Upper lobe of left lung (tissue), 6 donors: ENCODE measurements at regions not wholly inside any gene's neighbourhood (a gene's known extent, or its start where the extent isn't known, plus 50 kb on each side); places are given as distances from the start of the nearest gene placed in this dataset.

Experiments used
- ATAC-seq, 2 donors: fragments of 200-7000 bp; cut with Tn5 transposase; one replicate each; pipeline ENCODE4 v1.9.1; 2022; ENCODE audit warnings: mild to moderate bottlenecking in 2 of 2, moderate library complexity in 2 of 2; ENCODE audit not compliant: low FRiP score in 2 of 2
- DNase-seq, 2 donors: peaks; one replicate each; pipeline ENCODE4 v3.0.0-alpha.2; 2019 to 2020
- H3K27ac ChIP-seq, 4 donors: fragments of 200-600 bp; sonication (generic); one replicate each; pipeline ENCODE4 v1.5.1; 2016 to 2019
- H3K27me3 ChIP-seq, 4 donors: fragments of 200-600 bp; sonication (generic); one replicate each; pipeline ENCODE4 v1.5.1; 2017 to 2019
- H3K36me3 ChIP-seq, 4 donors: fragments of 200-600 bp; sonication (generic); one replicate each; pipeline ENCODE4 v1.5.1; 2016 to 2019
- H3K4me1 ChIP-seq, 4 donors: fragments of 200-600 bp; sonication (generic); one replicate each; pipeline ENCODE4 v1.5.1; 2018 to 2019
- H3K4me3 ChIP-seq, 4 donors: fragments of 200-600 bp; sonication (generic); one replicate each; pipeline ENCODE4 v1.5.1; 2017 to 2019; ENCODE audit warnings: mild to moderate bottlenecking in 2 of 4, moderate library complexity in 1 of 4
- H3K9me3 ChIP-seq, 4 donors: fragments of 200-600 bp; sonication (generic); one replicate each; pipeline ENCODE4 v1.5.1; 2018 to 2019
- CTCF ChIP-seq, 6 experiments: fragments of 450-650 bp in 4 of 6; fragments of 200-600 bp in 2 of 6; sonication (generic) in 2 of 6; IDR thresholded peaks; one replicate each; pipeline ENCODE4 v1.5.1; 2016 to 2019; ENCODE audit warnings: antibody characterized with exemption in 6 of 6
- EP300 ChIP-seq, 4 donors: sonication (generic); formaldehyde crosslinking; IDR thresholded peaks; one replicate each; pipeline ENCODE4 v1.5.1; 2017; ENCODE audit warnings: antibody characterized with exemption in 4 of 4, control low read depth in 2 of 4
- POLR2A ChIP-seq, 4 donors: fragments of 450-650 bp; IDR thresholded peaks; one replicate each; pipeline ENCODE4 v1.5.1; 2016 to 2017; ENCODE audit warnings: antibody characterized with exemption in 4 of 4, mild to moderate bottlenecking in 2 of 4
- POLR2AphosphoS5 ChIP-seq, 2 donors: sonication (generic); formaldehyde crosslinking; IDR thresholded peaks; one replicate each; pipeline ENCODE4 v1.5.1; 2017; ENCODE audit warnings: antibody characterized with exemption in 2 of 2
- WGBS, 2 donors: methylation state at CpG; one replicate each; pipeline ENCODE4 v1.1.5; 2017 to 2018; 5-methylcytosine and 5-hydroxymethylcytosine counted together
- donor health status: DM: no; HTN: no; CAD: no; lungs with moderate emphysema.
- donor health status: DM: no; HTN: yes; CAD: no; lungs with severe emphysema.

- no peak overlapping the region for H3K4me3 ChIP-seq
- DNase-seq (no peak), ATAC-seq (no peak)
- no peaks in the 10 kb centered on the region for H3K9me3 ChIP-seq
- H3K27ac ChIP-seq, result no peak overlapping the region
- H3K4me1 ChIP-seq, result no peaks in the 10 kb centered on the region
- H3K36me3 ChIP-seq, result no peaks in the 10 kb centered on the region
- H3K27me3 ChIP-seq, result no peaks in the 10 kb centered on the region
- TF ChIP-seq POLR2AphosphoS5 (IDR thresholded peaks at IDR 0.05), result no peak
- WGBS, 2 donors, result 47 to 67% methylated on average over 3 of the region's 3 CpGs
Measured at GRCh38 chr12:23185346-23185745, 560.4 kb downstream of the ETNK1 start.

GRCh38 chr12:23186950-23187349 is 562.0 kb downstream of the ETNK1 start:
- ATAC-seq, result no peak
- Histone ChIP-seq H3K27ac (no peak overlapping the region), H3K36me3 (no peaks in the 10 kb centered on the region), H3K27me3 (no peaks in the 10 kb centered on the region), H3K4me1 (no peaks in the 10 kb centered on the region), H3K4me3 (no peak overlapping the region), H3K9me3 (no peaks in the 10 kb centered on the region)
- no peak for DNase-seq
- no peak for TF ChIP-seq POLR2A (IDR thresholded peaks at IDR 0.05)
- no peak for TF ChIP-seq CTCF (IDR thresholded peaks at IDR 0.05)
- TF ChIP-seq EP300 (IDR thresholded peaks at IDR 0.05), result no peak
- no peak for TF ChIP-seq POLR2AphosphoS5 (IDR thresholded peaks at IDR 0.05)

GRCh38 chr12:23193552-23193951 is 568.6 kb downstream of the ETNK1 start:
- ATAC-seq (no peak), DNase-seq (no peak)
- Histone ChIP-seq H3K4me3 (no peak overlapping the region), H3K27ac (no peak overlapping the region), H3K27me3 (no peaks in the 10 kb centered on the region), H3K9me3 (no peaks in the 10 kb centered on the region), H3K4me1 (no peaks in the 10 kb centered on the region), H3K36me3 (no peaks in the 10 kb centered on the region)
- WGBS, 2 donors, result 84 to 88% methylated on average over 2 of the region's 2 CpGs
- TF ChIP-seq EP300 (IDR thresholded peaks at IDR 0.05) (no peak), POLR2AphosphoS5 (IDR thresholded peaks at IDR 0.05) (no peak), POLR2A (IDR thresholded peaks at IDR 0.05) (no peak), CTCF (IDR thresholded peaks at IDR 0.05) (no peak)

GRCh38 chr12:23197266-23197665 is 572.3 kb downstream of the ETNK1 start:
- no peaks in the 10 kb centered on the region for H3K9me3 ChIP-seq
- H3K4me1 ChIP-seq, result no peaks in the 10 kb centered on the region
- H3K27me3 ChIP-seq, result no peaks in the 10 kb centered on the region
- no peak overlapping the region for H3K4me3 ChIP-seq
- H3K36me3 ChIP-seq, result no peaks in the 10 kb centered on the region
- H3K27ac ChIP-seq, result no peak overlapping the region
- 77 to 80% methylated on average over 4 of the region's 4 CpGs for WGBS, 2 donors
- no peak for DNase-seq
- ATAC-seq, result no peak
- TF ChIP-seq POLR2A (IDR thresholded peaks at IDR 0.05) (no peak), CTCF (IDR thresholded peaks at IDR 0.05) (no peak), POLR2AphosphoS5 (IDR thresholded peaks at IDR 0.05) (no peak), EP300 (IDR thresholded peaks at IDR 0.05) (no peak)

- no peak for TF ChIP-seq EP300 (IDR thresholded peaks at IDR 0.05)
- TF ChIP-seq POLR2A (IDR thresholded peaks at IDR 0.05), result no peak
- TF ChIP-seq CTCF (IDR thresholded peaks at IDR 0.05), result no peak
- TF ChIP-seq POLR2AphosphoS5 (IDR thresholded peaks at IDR 0.05), result no peak
- ATAC-seq (no peak), DNase-seq (no peak)
- no peaks in the 10 kb centered on the region for H3K27me3 ChIP-seq
- no peaks in the 10 kb centered on the region for H3K4me1 ChIP-seq
- H3K36me3 ChIP-seq, result no peaks in the 10 kb centered on the region
- no peak overlapping the region for H3K4me3 ChIP-seq
- no peaks in the 10 kb centered on the region for H3K9me3 ChIP-seq
- WGBS, 2 donors, result 75 to 78% methylated on average over 4 of the region's 4 CpGs
- no peak overlapping the region for H3K27ac ChIP-seq
Measured at GRCh38 chr12:23202728-23203127, 577.8 kb downstream of the ETNK1 start.
